Ovary (tissue), 7 donors: ENCODE measurements at regions not wholly inside any gene's neighbourhood (a gene's known extent, or its start where the extent isn't known, plus 50 kb on each side); places are given as distances from the start of the nearest gene placed in this dataset.

Experiments
- DNase-seq, 5 donors: peaks; one replicate each; pipeline ENCODE4 v3.0.0-alpha.2; 2019 to 2020
- H3K27ac ChIP-seq, 2 donors: fragments of 200-600 bp; one replicate each; pipeline versions ENCODE4 v1.5.1 to v1.8.0; 2019 to 2022
- H3K27me3 ChIP-seq: fragments of 200-600 bp; one replicate; pipeline ENCODE4 v1.8.0; 2022
- H3K36me3 ChIP-seq: fragments of 200-600 bp; sonication (generic); one replicate; pipeline ENCODE4 v1.5.1; 2019
- H3K4me1 ChIP-seq: one replicate; pipeline ENCODE4 v1.8.1; 2013; ENCODE audit warnings: mild to moderate bottlenecking, moderate library complexity; ENCODE audit not compliant: insufficient read depth
- H3K4me3 ChIP-seq: fragments of 200-600 bp; sonication (generic); one replicate; pipeline ENCODE4 v1.5.1; 2017
- H3K9me3 ChIP-seq, 2 donors: fragments of 200-600 bp in 1 of 2; sonication (generic) in 1 of 2; one replicate each; pipeline versions ENCODE4 v1.5.1 to v1.8.1; 2013 to 2019; ENCODE audit warnings: mild to moderate bottlenecking in 1 of 2, moderate library complexity in 1 of 2
- CTCF ChIP-seq, 3 donors: fragments of 450-650 bp in 2 of 3; fragments of 200-600 bp in 1 of 3; IDR thresholded peaks; one replicate each; pipeline versions ENCODE4 v1.5.1 to v1.8.0; 2016 to 2022; ENCODE audit warnings: antibody characterized with exemption in 3 of 3, mild to moderate bottlenecking in 1 of 3
- EP300 ChIP-seq: sonication (generic); formaldehyde crosslinking; IDR thresholded peaks from one replicate; pipeline ENCODE4 v1.6.1; 2017; ENCODE audit warnings: antibody characterized with exemption
- POLR2A ChIP-seq: fragments of 450-650 bp; IDR thresholded peaks from one replicate; pipeline ENCODE4 v1.6.1; 2017; ENCODE audit warnings: antibody characterized with exemption, mild to moderate bottlenecking, moderate library complexity
- WGBS, 3 donors: extraction: QIAGEN DNeasy Blood & Tissue Kit in 1 of 3; methylation state at CpG; one replicate each; pipeline versions ENCODE4 v1.1.5 to v1.1.7; 2013 to 2017; 5-methylcytosine and 5-hydroxymethylcytosine counted together
- intact Hi-C, 4 donors: fragments of 100-400 bp; cut with DNase I; formaldehyde crosslinking; loops; one replicate each; pipeline versions ENCODE4 v1.11.0 to v1.15.1; 2022 to 2023
- donor health status: DM: no; HTN: no; CAD: no; lungs with moderate emphysema.
- donor health status: DM: no; HTN: no; CAD: no.
- donor health status: Bipolar disorder and iron deficiency.
- donor health status: DM: no; HTN: no; CAD: no.
- donor health status: DM: yes; HTN: yes; CAD: no.

GRCh38 chr18:60794802-60795201 lies 422.2 kb upstream of the MC4R start:
- WGBS, 3 donors: 72 to 79% (median 76%) methylated on average over 5 of the region's 5 CpGs
- H3K27ac ChIP-seq: no peak overlapping the region
- intact Hi-C loops: no loop called here
- H3K27me3 ChIP-seq: no peaks in the 10 kb centered on the region
- no peaks in the 10 kb centered on the region for H3K4me1 ChIP-seq
- H3K9me3 ChIP-seq: no peaks in the 10 kb centered on the region
- TF ChIP-seq CTCF (IDR thresholded peaks at IDR 0.05) (no peak), POLR2A (no peak), EP300 (no peak)
- DNase-seq: no peak
- no peaks in the 10 kb centered on the region for H3K36me3 ChIP-seq
- no peak overlapping the region for H3K4me3 ChIP-seq

GRCh38 chr18:60804415-60804814 lies 431.8 kb upstream of the MC4R start:
- Histone ChIP-seq H3K4me3 (no peak overlapping the region), H3K27me3 (no peaks in the 10 kb centered on the region), H3K27ac (no peak overlapping the region), H3K36me3 (no peaks in the 10 kb centered on the region), H3K9me3 (no peaks in the 10 kb centered on the region), H3K4me1 (no peaks in the 10 kb centered on the region)
- intact Hi-C loops: no loop called here
- TF ChIP-seq POLR2A: no peak
- no peak for TF ChIP-seq CTCF (IDR thresholded peaks at IDR 0.05)
- no peak for TF ChIP-seq EP300
- WGBS, 3 donors: 76 to 88% (median 88%) methylated on average over 3 of the region's 3 CpGs
- DNase-seq: no peak

GRCh38 chr18:60809937-60810336 lies 437.4 kb upstream of the MC4R start:
- no peak for DNase-seq
- 96 to 98% (median 97%) methylated on average over 2 of the region's 2 CpGs for WGBS, 3 donors
- intact Hi-C loops: no loop called here
- TF ChIP-seq POLR2A (no peak), EP300 (no peak), CTCF (IDR thresholded peaks at IDR 0.05) (no peak)
- H3K27ac ChIP-seq: no peak overlapping the region
- no peak overlapping the region for H3K4me3 ChIP-seq
- H3K36me3 ChIP-seq: no peaks in the 10 kb centered on the region
- no peaks in the 10 kb centered on the region for H3K4me1 ChIP-seq
- H3K9me3 ChIP-seq: no peaks in the 10 kb centered on the region
- no peaks in the 10 kb centered on the region for H3K27me3 ChIP-seq

GRCh38 chr18:60812921-60813320 lies 440.3 kb upstream of the MC4R start:
- Histone ChIP-seq H3K4me3 (no peak overlapping the region), H3K4me1 (no peaks in the 10 kb centered on the region), H3K27me3 (no peaks in the 10 kb centered on the region), H3K27ac (no peak overlapping the region), H3K36me3 (no peaks in the 10 kb centered on the region), H3K9me3 (no peaks in the 10 kb centered on the region)
- no peak for DNase-seq
- intact Hi-C loops: no loop called here
- 88 to 91% (median 88%) methylated on average over 2 of the region's 2 CpGs for WGBS, 3 donors
- TF ChIP-seq CTCF (IDR thresholded peaks at IDR 0.05) (no peak), POLR2A (no peak), EP300 (no peak)

GRCh38 chr18:60826346-60826745 lies 453.8 kb upstream of the MC4R start:
- no peak for DNase-seq
- Histone ChIP-seq H3K36me3 (no peaks in the 10 kb centered on the region), H3K27ac (no peak overlapping the region), H3K4me1 (no peaks in the 10 kb centered on the region), H3K9me3 (no peaks in the 10 kb centered on the region), H3K4me3 (no peak overlapping the region), H3K27me3 (no peaks in the 10 kb centered on the region)
- TF ChIP-seq CTCF (IDR thresholded peaks at IDR 0.05) (no peak), POLR2A (no peak), EP300 (no peak)
- intact Hi-C loops: no loop called here
- 57 to 67% (median 67%) methylated on average over 2 of the region's 2 CpGs for WGBS, 3 donors
